ENCODE measurements at regions not wholly inside any gene's neighbourhood (a gene's known extent, or its start where the extent isn't known, plus 50 kb on each side); places are given as distances from the start of the nearest gene placed in this dataset.
"Not testable (repeated sequence)": the region's sequence is repeated elsewhere in the genome, so short reads cannot be mapped to it uniquely, and the experiment has no call there.

GRCh38 chr4:107363125-107363524 is 327.0 kb upstream of the DKK2 start:
- Histone ChIP-seq H3K79me2 (no peaks in the 10 kb centered on the region), H3K27me3 (ENCODE audit: control insufficient read depth, insufficient read depth, low read length) (no peaks in the 10 kb centered on the region), H2AFZ (no peak overlapping the region), H3K4me1 (no peaks in the 10 kb centered on the region), H3K9me3 (ENCODE audit: control insufficient read depth, low read length) (no peaks in the 10 kb centered on the region), H3K4me3 (ENCODE audit: low read depth, low read length) (no peak overlapping the region), H3K36me3 (ENCODE audit: control insufficient read depth, insufficient read depth, low read length) (no peaks in the 10 kb centered on the region), H3K9ac (no peak overlapping the region), H3K4me2 (ENCODE audit: low read length) (no peak overlapping the region), H3K27ac (no peak overlapping the region)
- TF ChIP-seq, protein P1, sequence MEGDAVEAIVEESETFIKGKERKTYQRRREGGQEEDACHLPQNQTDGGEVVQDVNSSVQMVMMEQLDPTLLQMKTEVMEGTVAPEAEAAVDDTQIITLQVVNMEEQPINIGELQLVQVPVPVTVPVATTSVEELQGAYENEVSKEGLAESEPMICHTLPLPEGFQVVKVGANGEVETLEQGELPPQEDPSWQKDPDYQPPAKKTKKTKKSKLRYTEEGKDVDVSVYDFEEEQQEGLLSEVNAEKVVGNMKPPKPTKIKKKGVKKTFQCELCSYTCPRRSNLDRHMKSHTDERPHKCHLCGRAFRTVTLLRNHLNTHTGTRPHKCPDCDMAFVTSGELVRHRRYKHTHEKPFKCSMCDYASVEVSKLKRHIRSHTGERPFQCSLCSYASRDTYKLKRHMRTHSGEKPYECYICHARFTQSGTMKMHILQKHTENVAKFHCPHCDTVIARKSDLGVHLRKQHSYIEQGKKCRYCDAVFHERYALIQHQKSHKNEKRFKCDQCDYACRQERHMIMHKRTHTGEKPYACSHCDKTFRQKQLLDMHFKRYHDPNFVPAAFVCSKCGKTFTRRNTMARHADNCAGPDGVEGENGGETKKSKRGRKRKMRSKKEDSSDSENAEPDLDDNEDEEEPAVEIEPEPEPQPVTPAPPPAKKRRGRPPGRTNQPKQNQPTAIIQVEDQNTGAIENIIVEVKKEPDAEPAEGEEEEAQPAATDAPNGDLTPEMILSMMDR (IDR thresholded peaks at IDR 0.05) = no peak

- Histone ChIP-seq H3K4me1 (no peaks in the 10 kb centered on the region), H3K27me3 (ENCODE audit: control insufficient read depth, insufficient read depth, low read length) (no peaks in the 10 kb centered on the region), H3K79me2 (no peaks in the 10 kb centered on the region), H3K27ac (no peak overlapping the region), H3K36me3 (ENCODE audit: control insufficient read depth, insufficient read depth, low read length) (no peaks in the 10 kb centered on the region), H2AFZ (no peak overlapping the region), H3K4me2 (ENCODE audit: low read length) (no peak overlapping the region), H3K4me3 (ENCODE audit: low read depth, low read length) (no peak overlapping the region), H3K9ac (no peak overlapping the region), H3K9me3 (ENCODE audit: control insufficient read depth, low read length) (no peaks in the 10 kb centered on the region)
- TF ChIP-seq, protein P1 (IDR thresholded peaks at IDR 0.05) = no peak
These were observed 323.1 kb upstream of the DKK2 start for GRCh38 chr4:107359208-107359607.

GRCh38 chr4:107354304-107354703 is 318.2 kb upstream of the DKK2 start:
- not testable (repeated sequence) for H3K27ac ChIP-seq; H3K4me3 ChIP-seq (ENCODE audit: low read depth, low read length); H3K36me3 ChIP-seq (ENCODE audit: control insufficient read depth, insufficient read depth, low read length); H3K79me2 ChIP-seq; H3K4me1 ChIP-seq; H3K4me2 ChIP-seq (ENCODE audit: low read length); H3K9me3 ChIP-seq (ENCODE audit: control insufficient read depth, low read length); H2AFZ ChIP-seq; H3K27me3 ChIP-seq (ENCODE audit: control insufficient read depth, insufficient read depth, low read length); H3K9ac ChIP-seq

DNA sequence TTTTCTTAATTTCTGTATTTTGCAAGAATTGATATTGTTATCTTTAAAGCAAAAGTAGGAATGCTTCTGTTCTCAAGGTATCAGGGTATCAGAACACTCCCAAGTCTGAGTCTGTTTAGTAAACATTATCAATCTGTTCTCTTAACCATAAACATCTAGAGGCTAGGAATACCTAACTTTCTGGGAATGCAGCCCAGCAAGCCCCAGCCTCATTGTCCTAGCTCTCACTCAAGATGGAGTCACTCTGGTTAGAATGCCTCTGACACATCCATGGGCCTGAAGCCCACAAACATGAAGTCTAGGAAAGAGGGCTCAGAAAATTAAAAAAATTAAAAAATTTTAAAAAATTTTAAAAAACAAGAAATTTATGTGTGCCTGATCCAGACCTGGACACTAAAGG is 315.1 kb upstream of the DKK2 start:
- Histone ChIP-seq H3K36me3 (ENCODE audit: control insufficient read depth, insufficient read depth, low read length) (no peaks in the 10 kb centered on the region), H3K4me1 (no peaks in the 10 kb centered on the region), H3K4me3 (ENCODE audit: low read depth, low read length) (no peak overlapping the region), H3K79me2 (no peaks in the 10 kb centered on the region), H2AFZ (no peak overlapping the region), H3K4me2 (ENCODE audit: low read length) (no peak overlapping the region), H3K9me3 (ENCODE audit: control insufficient read depth, low read length) (no peaks in the 10 kb centered on the region), H3K27ac (no peak overlapping the region), H3K27me3 (ENCODE audit: control insufficient read depth, insufficient read depth, low read length) (no peaks in the 10 kb centered on the region), H3K9ac (no peak overlapping the region)
- TF ChIP-seq, protein P1 (IDR thresholded peaks at IDR 0.05) = no peak

DNA sequence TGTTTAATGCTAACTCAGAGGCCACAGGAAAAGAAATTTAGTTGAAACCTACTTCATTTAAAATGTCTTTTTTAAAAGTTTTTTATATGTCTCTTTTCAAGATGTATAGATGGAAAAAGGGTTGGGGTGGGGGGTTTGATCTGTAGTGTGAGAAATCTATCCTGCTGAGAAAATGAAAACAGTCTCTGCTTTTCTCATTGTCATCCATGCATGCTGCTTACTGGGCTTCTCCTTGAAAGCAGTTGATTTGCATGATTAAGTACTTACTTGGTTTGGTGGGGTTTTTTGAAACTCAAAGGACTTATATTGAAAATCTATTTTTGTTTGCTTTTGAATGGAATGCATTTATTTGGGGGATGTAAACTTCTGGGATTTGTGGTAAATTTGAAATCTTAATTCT is 313.6 kb upstream of the DKK2 start:
- no peaks in the 10 kb centered on the region for H3K9me3 ChIP-seq (ENCODE audit: control insufficient read depth, low read length)
- no peaks in the 10 kb centered on the region for H3K79me2 ChIP-seq
- H3K4me3 ChIP-seq (ENCODE audit: low read depth, low read length) = no peak overlapping the region
- H3K4me1 ChIP-seq = no peaks in the 10 kb centered on the region
- no peak overlapping the region for H3K27ac ChIP-seq
- H3K4me2 ChIP-seq (ENCODE audit: low read length) = no peak overlapping the region
- H2AFZ ChIP-seq = no peak overlapping the region
- no peaks in the 10 kb centered on the region for H3K36me3 ChIP-seq (ENCODE audit: control insufficient read depth, insufficient read depth, low read length)
- H3K27me3 ChIP-seq (ENCODE audit: control insufficient read depth, insufficient read depth, low read length) = no peaks in the 10 kb centered on the region
- H3K9ac ChIP-seq = no peak overlapping the region
- TF ChIP-seq, protein P1 (IDR thresholded peaks at IDR 0.05) = no peak

All from parathyroid adenoma (tissue), 2 donors.